RWPE1 (cell line): ENCODE measurements at regions not wholly inside any gene's neighbourhood (a gene's known extent, or its start where the extent isn't known, plus 50 kb on each side); places are given as distances from the start of the nearest gene placed in this dataset.

Experiments
- CTCF ChIA-PET: fragments of 350-600 bp; sonication (Branson Sonifier 250); formaldehyde crosslinking; extraction: SDS; loops from one replicate; lab custom pipeline; 2021; lab: Yijun Ruan, JAX
- POLR2A ChIA-PET: fragments of 400-600 bp; formaldehyde crosslinking; extraction: SDS; loops from one replicate; lab custom pipeline; 2020; ENCODE audit warnings: antibody characterized with exemption; ENCODE audit not compliant: low non-redundant PET; lab: Yijun Ruan, JAX
- DNase-seq: peaks from one replicate; pipeline ENCODE4 v3.0.0; 2012; ENCODE audit warnings: low spot score
- H3K27ac ChIP-seq: fragments of 450-650 bp; 2 replicates; pipeline ENCODE4 v1.5.1; 2017
- CTCF ChIP-seq: fragments of 450-650 bp; conservative IDR thresholded peaks from 2 replicates; pipeline ENCODE4 v1.5.1; 2017; ENCODE audit warnings: low read depth, mild to moderate bottlenecking

GRCh38 chr13:59012731-59013130 is 1151.0 kb downstream of the DIAPH3 start:
- no peak overlapping the region for H3K27ac ChIP-seq
- no peak for TF ChIP-seq CTCF
- POLR2A ChIA-PET: no interaction called here
- CTCF ChIA-PET: no interaction called here
- no peak for DNase-seq

GRCh38 chr13:59016250-59016649 is 1147.5 kb downstream of the DIAPH3 start:
- no peak overlapping the region for H3K27ac ChIP-seq
- ChIA-PET POLR2A (no interaction called here), CTCF (interaction anchor here (0.6 kb wide), 1 partner anchor 333 kb away, joined by 3 read pairs; no protein-coding TSS in a partner anchor)
- no peak for DNase-seq
- TF ChIP-seq CTCF: no peak

GRCh38 chr13:59024434-59024833 is 1139.3 kb downstream of the DIAPH3 start:
- DNase-seq: peak; percentile 5
- ChIA-PET POLR2A (no interaction called here), CTCF (interaction anchor here (0.6 kb wide), 1 partner anchor 145 kb away, joined by 3 read pairs; no protein-coding TSS in a partner anchor)
- H3K27ac ChIP-seq: no peak overlapping the region
- TF ChIP-seq CTCF: no peak

GRCh38 chr13:59034198-59034597 is 1129.5 kb downstream of the DIAPH3 start:
- no peak overlapping the region for H3K27ac ChIP-seq
- no peak for TF ChIP-seq CTCF
- no peak for DNase-seq
- POLR2A ChIA-PET: no interaction called here
- CTCF ChIA-PET: no interaction called here

- ChIA-PET POLR2A (no interaction called here), CTCF (no interaction called here)
- TF ChIP-seq CTCF: no peak
- H3K27ac ChIP-seq: no peak overlapping the region
- DNase-seq: peak; percentile 8
These were observed 1124.9 kb downstream of the DIAPH3 start for GRCh38 chr13:59038824-59039223.

GRCh38 chr13:59043016-59043415 is 1120.7 kb downstream of the DIAPH3 start:
- CTCF ChIA-PET: interaction anchor here (0.5 to 1.0 kb wide), 3 partner anchors 37 to 332 kb away, joined by 3 read pairs; no protein-coding TSS in a partner anchor
- POLR2A ChIA-PET: no interaction called here
- no peak overlapping the region for H3K27ac ChIP-seq
- DNase-seq: no peak
- no peak for TF ChIP-seq CTCF
